HG03571 (cell line): ENCODE measurements at regions not wholly inside any gene's neighbourhood (a gene's known extent, or its start where the extent isn't known, plus 50 kb on each side); places are given as distances from the start of the nearest gene placed in this dataset.

Source experiments
- ATAC-seq: cut with Tn5 transposase; IDR thresholded peaks from one replicate; pipeline ENCODE4 v1.9.1; 2021; ENCODE audit not compliant: unreplicated experiment

GRCh38 chr4:58216461-58216860 lies 1106.3 kb upstream of the IGFBP7 start:
- no peak for ATAC-seq

DNA sequence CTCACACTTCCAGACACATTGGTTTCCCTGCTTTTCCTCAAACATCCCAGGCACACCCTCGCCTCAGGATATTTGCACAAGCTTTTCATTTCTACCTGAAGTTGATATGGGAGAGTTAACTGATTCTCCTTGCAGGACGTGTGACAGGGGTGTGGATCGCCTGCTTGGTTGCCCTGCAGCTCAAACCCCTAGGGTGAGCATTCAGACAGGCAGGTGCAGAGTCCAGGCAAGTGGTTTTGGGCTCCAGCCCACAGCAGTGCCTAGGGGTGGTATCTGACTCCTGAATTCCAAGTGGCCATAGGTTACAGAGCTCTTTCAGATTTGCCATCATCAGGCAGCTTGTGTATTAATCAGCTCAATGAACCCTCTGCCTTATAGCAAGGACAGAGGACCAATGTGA lies 1104.2 kb upstream of the IGFBP7 start:
- no peak for ATAC-seq

DNA sequence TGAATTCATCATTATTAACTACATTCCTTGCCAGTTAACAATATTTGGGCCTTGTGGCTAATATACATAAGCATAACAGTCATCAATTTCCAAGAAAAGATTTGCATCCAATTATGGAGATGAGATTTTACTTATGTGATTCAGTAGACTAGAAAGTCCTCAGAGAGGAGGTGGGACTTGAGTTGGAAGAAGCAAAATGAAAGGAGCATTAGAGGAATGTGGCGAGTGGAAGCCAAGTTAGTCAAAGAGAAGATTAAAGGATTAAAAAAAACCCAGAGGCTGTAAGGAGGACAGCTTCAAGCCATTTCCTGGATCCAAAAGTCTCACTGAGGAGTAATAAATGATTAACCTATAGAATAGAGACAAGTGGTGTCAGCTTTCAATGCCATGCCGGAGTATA lies 1099.4 kb upstream of the IGFBP7 start:
- no peak for ATAC-seq

DNA sequence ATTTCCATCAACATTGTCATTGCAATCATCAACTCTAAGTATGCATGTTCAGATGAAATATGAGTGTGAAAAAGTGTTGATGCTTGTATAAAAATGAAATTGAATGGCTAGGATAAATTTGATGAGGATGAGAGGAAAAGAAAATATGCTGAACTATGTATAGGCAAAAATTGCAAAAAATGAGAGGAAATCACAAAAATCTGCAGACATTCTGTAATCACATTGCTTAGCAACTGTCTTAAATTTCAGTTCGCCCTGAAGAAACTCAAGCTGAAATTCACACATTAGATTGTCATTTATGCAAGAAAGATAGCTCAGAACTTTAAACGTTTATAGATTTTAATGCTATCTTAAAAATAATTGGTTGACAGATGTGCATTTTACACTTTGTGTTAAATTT lies 1098.8 kb upstream of the IGFBP7 start:
- ATAC-seq = no peak

DNA sequence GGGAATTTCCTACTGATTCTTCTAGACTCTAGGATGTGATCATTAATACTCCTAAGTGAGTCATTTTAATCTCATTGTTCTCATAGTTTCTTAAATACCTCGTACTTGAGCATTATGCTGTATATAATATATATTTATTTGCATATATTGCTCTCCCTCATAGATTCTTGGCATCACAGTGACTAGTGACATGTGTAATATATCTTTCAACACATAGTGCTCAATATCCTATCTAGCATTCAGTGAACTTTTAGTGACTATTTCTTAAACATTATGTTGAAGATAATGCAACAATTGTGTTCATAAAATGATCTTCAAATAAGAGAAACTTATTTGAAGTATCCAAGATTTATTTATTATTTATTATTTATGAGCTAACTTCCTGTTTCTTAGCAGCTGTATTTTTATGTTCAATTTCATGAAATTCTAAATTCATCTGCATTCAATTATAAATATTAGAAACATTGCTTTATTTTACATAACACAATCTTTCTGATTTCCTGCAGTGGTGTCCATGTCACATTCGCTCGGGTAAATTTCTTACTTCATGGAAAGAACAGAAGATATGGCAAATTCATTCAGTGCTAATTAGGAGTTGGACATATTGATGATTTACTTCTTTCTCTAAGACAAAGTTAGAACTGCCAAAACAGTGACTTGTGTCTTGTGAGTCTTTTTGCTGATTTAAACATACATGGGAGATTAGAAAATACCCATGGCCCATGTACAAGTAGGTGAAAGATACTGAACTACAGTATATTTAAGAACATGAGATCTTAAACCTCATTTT lies 1095.5 kb upstream of the IGFBP7 start:
- no peak for ATAC-seq

DNA sequence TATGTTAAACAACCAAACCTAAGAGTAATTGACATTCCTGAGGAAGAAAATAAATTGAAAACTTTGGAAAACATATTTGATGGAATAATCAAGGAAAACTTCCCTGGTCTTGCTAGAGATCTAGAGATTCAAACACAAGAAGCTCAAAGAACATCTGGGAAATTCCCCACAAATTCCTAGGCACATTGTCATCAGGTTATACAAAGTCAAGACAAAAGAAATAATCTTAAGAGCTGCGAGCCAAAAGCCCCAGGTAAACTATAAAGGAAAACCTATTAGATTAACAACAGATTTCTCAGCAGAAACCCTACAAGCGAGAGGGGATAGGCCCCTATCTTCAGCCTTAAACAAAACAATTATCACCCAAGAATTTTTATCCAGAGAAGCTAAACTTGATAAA lies 1082.0 kb upstream of the IGFBP7 start:
- no peak for ATAC-seq

GRCh38 chr4:58191109-58191508 lies 1080.9 kb upstream of the IGFBP7 start:
- no peak for ATAC-seq

- ATAC-seq = no peak
Observed at GRCh38 chr4:58188316-58188715, 1078.1 kb upstream of the IGFBP7 start.

DNA sequence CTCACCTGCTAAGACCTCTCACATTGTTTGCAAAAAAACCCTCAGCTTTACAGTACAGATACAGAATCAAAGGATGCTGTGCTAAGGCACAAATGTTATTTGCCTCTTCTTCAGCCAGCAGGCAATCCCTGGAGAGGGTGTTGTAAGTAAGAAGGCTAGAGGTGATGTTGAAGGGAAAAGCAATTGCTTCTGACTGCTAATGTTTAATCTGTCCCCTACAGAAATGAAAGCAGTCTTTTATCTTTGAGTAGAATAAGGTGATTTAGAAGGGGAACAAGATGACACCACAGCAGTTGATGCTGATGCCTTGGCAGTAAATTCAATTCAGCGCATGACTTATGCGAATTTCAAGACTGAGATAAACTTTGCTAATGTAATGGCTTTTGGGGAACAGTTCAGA lies 1064.8 kb upstream of the IGFBP7 start:
- ATAC-seq = no peak

GRCh38 chr4:58166490-58166889 lies 1056.3 kb upstream of the IGFBP7 start:
- ATAC-seq = no peak

DNA sequence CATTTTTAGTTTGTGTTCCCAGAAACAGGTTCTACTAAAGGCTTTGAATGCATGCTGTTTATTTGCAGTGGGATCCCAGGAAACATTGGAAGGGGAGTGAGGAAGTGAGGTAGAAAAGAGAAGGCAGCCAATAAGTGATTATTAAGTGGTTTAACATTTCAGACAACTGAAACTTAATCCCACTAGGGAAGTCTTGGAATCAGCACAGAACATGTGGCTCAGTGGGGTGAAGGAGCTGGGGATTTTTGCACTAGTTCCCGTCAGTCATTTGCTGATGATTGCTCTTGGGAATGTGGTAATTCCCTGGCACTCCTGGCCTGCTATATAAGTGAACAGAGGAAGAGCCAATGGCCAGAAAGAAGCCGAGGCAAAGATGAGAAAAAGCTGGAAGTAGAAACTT lies 1053.0 kb upstream of the IGFBP7 start:
- ATAC-seq = no peak

DNA sequence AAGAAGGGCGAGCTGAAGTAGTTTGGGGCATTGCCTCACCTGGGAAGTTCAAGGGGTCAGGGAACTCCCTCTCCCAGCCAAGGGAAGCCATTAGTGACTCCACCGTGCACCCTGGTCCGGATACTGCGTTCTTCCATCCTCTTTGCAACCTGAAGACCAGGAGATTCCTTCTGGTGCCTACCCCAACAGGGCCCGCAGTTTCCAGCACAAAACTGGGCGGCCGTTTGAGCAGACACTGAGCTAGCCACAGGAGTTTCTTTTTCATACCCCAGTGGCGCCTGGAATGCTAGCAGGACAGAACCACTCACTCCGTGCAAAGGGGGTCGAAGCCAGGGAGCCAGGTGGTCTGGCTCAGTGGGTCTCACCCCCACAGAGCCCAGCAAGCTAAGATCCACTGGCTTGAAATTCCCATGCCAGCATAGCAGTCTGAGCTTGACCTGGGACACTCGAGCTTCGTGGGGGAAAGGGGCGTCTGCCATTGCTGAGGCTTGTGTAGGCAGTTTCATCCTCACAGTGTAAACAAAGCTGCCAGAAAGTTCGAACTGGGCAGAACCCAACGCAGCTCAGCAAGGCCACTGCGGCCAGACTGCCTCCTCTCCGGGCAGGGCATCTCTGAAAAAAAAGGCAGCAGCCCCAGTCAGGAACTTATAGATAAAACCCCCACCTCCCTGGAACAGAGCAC lies 1039.4 kb upstream of the IGFBP7 start:
- ATAC-seq = no peak

DNA sequence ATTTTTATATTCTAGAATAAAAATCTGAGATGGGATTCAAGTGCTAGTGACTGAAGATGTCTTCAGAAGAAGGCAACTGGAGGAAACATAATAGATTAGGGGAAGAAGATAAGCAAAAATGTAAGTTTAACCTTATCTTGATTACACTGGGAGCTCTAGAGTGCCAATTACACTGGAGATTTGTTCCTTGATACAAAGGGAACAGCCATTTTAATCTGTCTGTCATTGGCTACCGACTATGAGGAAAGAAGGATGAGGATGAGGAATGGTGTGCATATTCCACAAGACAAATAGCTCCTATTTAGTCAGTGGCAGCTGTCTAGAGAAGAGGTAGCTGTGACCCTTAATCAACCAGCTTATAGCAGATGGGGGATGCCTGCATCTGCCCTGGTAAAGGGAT lies 1034.5 kb upstream of the IGFBP7 start:
- no peak for ATAC-seq

DNA sequence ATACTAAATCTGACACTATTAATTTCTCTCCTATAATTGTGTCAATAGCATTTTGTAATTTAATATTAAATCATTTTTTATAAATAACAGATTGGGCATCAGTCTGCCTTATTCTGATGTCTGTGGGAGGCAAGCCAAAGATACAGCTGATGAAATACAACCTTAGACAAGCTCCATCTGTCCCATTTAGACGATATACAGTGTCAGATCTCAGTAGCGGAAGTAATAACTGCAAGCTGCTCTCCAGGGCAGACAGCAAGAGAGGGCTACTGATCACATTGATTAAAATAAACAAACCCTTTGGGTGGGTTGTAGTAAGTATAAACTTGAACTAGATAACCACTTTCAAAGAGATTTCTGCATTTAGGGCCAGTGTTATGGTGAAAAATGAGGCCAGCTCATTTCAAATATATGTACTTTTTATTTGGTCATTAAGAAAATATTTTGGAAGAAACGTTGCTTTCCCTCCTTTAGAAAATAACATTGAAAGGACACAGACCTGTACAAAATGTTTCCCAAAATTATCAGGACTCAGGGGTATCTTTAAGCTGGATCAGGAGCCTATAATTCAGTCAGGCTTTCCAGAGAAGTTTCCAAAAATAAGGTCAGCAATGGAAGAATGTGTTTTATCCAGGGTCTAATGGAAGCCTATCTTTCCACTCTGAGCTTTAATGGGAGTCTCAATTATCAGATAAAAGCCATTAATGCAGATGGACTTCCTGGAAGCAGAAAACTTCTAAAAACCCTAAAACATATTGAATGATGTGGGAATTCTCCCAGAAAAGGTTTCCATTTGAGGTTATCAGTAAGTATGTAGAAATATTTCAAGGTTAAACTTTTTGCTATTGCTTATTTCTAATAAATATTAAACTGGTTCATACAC lies 1028.8 kb upstream of the IGFBP7 start:
- no peak for ATAC-seq

DNA sequence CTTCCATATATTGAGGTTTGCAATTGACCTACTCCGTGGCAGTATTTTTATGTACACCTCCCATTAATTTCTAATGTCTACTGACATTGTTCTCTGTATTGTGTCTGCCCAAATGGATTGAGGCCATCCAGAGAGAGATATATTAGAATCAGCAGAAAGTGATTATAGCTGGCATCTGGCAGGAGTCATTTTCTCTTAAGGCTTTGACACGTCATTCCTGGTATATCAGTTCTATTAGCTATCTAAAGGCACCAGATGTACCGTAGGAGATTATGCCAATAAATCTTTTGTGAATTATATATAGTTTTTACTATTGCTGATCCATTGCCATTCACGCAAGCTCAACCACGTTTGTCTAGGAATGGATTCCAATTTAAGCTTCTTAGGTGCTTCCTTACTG lies 1026.4 kb upstream of the IGFBP7 start:
- ATAC-seq = no peak

GRCh38 chr4:58127680-58128079 lies 1017.5 kb upstream of the IGFBP7 start:
- no peak for ATAC-seq

- no peak for ATAC-seq
Observed at GRCh38 chr4:58119298-58119697, 1009.1 kb upstream of the IGFBP7 start.

DNA sequence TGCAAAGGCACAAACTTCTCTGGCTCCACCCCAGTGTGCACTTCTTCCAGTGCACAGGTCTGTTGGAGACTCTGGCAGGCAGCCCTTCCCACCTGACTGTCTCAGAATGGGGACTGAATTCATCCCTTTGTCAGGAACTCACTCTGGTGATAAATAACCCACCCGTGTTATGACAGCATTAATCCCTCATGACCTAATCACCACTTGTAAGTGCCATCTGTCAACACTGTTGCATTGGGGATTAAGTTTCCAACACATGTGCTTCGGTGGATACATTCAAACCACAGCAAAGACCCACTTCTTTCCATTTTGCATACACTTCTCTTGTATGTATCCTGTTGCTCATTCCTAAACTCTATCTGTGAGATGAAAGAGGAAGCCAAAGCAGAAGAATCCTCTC lies 1002.9 kb upstream of the IGFBP7 start:
- ATAC-seq = no peak

DNA sequence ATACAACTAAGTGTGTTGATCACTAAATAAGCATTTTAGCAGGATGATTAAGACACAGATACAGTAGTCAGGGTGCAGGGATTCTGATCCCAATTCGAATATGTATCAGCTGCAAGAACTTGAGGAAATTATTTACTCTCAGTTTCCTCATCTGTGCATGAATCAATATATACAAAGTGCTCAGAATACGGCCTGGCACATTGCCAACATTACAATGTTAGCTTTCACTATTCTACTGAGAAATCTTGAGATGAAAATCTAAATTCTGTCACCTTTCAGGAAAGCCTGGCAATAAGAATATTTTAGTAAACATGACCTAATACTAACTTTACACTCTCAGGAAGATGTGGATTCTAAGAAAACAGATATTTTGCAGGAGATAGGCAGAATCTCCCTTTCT lies 1001.6 kb upstream of the IGFBP7 start:
- ATAC-seq = no peak

- no peak for ATAC-seq
Observed at GRCh38 chr4:58093352-58093751, 983.2 kb upstream of the IGFBP7 start.

GRCh38 chr4:58090539-58090938 lies 980.4 kb upstream of the IGFBP7 start:
- no peak for ATAC-seq

GRCh38 chr4:58081356-58081755 lies 971.2 kb upstream of the IGFBP7 start:
- ATAC-seq = no peak
